HFF-Myc (cell line): ENCODE measurements at regions not wholly inside any gene's neighbourhood (a gene's known extent, or its start where the extent isn't known, plus 50 kb on each side); places are given as distances from the start of the nearest gene placed in this dataset.

Experiments used
- DNase-seq: peaks from one replicate; pipeline ENCODE4 v3.0.0-alpha.2; 2011; ENCODE audit warnings: low read depth; ENCODE audit errors: extremely low read depth
- H3K4me3 ChIP-seq: replicated peaks from 2 replicates; pipeline ENCODE4 v1.5.1; 2011; ENCODE audit warnings: low read depth, mild to moderate bottlenecking, control low read depth, low read length
- CTCF ChIP-seq: IDR thresholded peaks from 2 replicates; pipeline ENCODE4 v1.5.1; 2012; ENCODE audit warnings: mild to moderate bottlenecking, low read depth, low read length, control low read depth; ENCODE audit errors: missing control alignments

DNA sequence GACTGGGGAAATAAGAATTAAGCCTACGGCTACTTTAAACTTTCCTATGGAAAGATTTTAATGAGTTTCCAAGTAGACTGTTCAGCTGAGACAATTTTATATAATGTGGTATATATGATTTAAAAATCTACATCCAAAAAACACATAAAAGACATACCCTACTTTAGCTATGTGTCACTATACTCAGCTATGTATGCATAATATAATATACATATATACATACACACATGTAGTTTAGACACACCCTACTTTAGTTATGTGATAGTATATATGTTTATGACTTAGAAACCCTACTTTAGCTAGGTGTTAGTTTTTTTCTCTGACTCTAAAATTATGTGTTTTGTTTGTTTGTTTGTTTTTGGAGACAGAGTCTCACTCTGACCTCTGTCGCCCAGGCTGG is 100.5 kb upstream of the DAB2 start:
- no peak for TF ChIP-seq CTCF
- no peak for DNase-seq

GRCh38 chr5:39523821-39524220 is 99.0 kb upstream of the DAB2 start:
- no peak overlapping the region for H3K4me3 ChIP-seq
- TF ChIP-seq CTCF, result no peak
- DNase-seq, result no peak

More for the DNA sequence above, 100.5 kb upstream of the DAB2 start:
- no peak overlapping the region for H3K4me3 ChIP-seq

DNA sequence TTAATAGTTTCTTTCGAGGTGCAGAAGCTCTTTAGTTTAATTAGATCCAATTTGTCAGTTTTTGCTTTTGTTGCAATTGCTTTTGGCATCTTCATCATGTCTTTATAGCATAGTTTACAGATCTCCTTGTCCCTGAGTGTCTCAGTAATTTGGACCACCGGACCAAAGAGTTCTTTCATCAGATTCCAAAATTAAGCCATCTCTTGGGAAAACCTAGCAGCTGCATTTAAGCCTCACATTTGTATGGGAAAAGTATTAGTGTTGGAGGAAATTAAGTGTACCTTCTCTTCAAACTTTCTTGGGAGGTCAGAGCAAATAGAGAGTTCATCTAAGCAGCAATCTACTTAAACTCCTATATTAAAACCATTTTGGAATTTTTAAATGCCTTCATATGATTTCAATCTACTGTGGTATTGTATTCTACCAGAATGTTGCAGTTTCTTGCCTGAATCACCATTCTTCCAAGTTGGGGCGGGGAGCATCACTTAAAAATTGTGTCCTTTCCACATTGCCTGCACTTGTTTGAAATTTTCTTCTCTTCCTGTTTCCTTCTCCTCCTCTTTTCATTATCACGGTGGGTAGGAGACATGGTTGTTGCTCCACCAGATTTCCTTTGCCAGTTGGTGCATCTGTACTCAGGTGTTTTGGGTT is 97.3 kb upstream of the DAB2 start:
- no peak for TF ChIP-seq CTCF
- H3K4me3 ChIP-seq, result no peak overlapping the region
- DNase-seq, result no peak

- no peak for DNase-seq
- no peak overlapping the region for H3K4me3 ChIP-seq
- no peak for TF ChIP-seq CTCF
Observed at GRCh38 chr5:39521098-39521860, 96.5 kb upstream of the DAB2 start.

DNA sequence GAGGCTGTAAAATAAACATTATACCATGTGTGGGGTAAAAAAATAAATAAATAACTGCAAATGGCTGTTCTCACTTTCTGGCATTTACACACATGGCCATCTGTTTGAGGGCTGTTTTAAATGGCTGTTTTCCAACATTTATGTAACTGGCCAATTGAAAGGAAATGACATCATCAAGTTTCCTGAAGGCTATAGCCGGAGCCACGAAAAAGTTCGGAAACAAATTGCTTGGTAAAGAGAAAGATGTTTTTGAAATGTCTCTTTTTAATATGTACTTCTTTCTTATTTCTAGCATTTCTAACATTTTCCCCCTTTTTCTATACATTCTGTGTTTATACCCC is 95.4 kb upstream of the DAB2 start:
- TF ChIP-seq CTCF, result no peak
- peak; percentile 94 for DNase-seq
- H3K4me3 ChIP-seq, result no peak overlapping the region; the same call in 1 of the 2 replicates

- no peak overlapping the region for H3K4me3 ChIP-seq
- no peak for DNase-seq
- no peak for TF ChIP-seq CTCF
Observed at GRCh38 chr5:39519566-39520231, 94.9 kb upstream of the DAB2 start.
